ENCODE measurements at regions not wholly inside any gene's neighbourhood (a gene's known extent, or its start where the extent isn't known, plus 50 kb on each side); places are given as distances from the start of the nearest gene placed in this dataset.

DNA sequence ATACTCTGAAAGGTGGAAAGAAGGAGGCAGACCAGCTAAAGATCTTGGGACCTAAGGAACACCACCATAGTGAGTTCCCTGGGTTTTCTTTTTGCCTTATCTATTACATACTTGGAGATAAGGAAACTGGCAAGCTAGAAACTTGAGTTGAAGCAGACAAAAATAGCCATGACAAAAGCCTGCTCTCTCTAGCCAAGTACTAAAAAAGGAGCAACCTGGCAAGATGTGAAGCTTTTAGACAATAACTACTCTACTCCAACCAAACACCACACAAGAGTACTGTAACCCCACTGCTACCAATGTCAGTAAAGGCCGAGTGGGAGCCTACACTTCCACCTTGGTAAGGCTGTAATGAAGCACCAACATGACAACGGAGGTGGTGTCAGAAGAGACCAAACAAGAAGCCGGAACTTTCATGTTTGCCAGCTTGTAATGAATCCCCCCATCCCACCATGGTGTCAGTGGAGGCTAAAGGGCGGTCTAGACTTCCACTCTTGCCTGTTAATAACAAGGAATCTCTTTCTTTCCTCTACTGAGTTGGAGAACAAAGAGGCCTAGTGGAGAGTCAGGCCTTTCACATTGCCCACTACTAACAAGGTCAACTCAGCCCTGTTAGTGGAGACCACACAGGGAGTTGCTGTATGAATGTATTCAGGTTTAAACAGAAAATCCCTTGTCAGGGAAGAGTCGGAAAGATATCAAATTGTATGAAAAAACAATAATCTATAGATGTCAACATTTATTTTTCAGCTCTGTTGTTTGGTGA lies 55.8 kb upstream of the DYNC1I1 start:
- no peak for TF ChIP-seq POLR2A (IDR thresholded peaks at IDR 0.05)
- no peak for TF ChIP-seq CTCF (IDR thresholded peaks at IDR 0.05)
- no peak for TF ChIP-seq POLR2AphosphoS5 (IDR thresholded peaks at IDR 0.05)
- no peak for TF ChIP-seq EP300 (IDR thresholded peaks at IDR 0.05; ENCODE audit: low read depth)
